OCI-LY7 (cell line): ENCODE measurements at regions not wholly inside any gene's neighbourhood (a gene's known extent, or its start where the extent isn't known, plus 50 kb on each side); places are given as distances from the start of the nearest gene placed in this dataset.

ENCODE experiments used
- EZH2phosphoT487 ChIP-seq: fragments of 200-600 bp; sonication (generic); IDR thresholded peaks from 2 replicates; pipeline ENCODE4 v1.6.1; 2018; ENCODE audit warnings: low read depth, borderline replicate concordance, mild to moderate bottlenecking, mixed run types, antibody characterized with exemption, low read length, moderate library complexity, mixed read lengths
- TF ChIP-seq, protein P1 (sequence below): fragments of 200-600 bp; sonication (generic); conservative IDR thresholded peaks from 2 replicates; pipeline ENCODE4 v1.5.1; 2014; ENCODE audit warnings: mild to moderate bottlenecking, antibody characterized with exemption, low read length, moderate library complexity, mixed read lengths

GRCh38 chr10:29922892-29923291 is 136.5 kb downstream of the JCAD start:
- TF ChIP-seq, protein P1, sequence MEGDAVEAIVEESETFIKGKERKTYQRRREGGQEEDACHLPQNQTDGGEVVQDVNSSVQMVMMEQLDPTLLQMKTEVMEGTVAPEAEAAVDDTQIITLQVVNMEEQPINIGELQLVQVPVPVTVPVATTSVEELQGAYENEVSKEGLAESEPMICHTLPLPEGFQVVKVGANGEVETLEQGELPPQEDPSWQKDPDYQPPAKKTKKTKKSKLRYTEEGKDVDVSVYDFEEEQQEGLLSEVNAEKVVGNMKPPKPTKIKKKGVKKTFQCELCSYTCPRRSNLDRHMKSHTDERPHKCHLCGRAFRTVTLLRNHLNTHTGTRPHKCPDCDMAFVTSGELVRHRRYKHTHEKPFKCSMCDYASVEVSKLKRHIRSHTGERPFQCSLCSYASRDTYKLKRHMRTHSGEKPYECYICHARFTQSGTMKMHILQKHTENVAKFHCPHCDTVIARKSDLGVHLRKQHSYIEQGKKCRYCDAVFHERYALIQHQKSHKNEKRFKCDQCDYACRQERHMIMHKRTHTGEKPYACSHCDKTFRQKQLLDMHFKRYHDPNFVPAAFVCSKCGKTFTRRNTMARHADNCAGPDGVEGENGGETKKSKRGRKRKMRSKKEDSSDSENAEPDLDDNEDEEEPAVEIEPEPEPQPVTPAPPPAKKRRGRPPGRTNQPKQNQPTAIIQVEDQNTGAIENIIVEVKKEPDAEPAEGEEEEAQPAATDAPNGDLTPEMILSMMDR = no peak
- TF ChIP-seq EZH2phosphoT487 = no peak
